Stimulated activated CD8-positive, alpha-beta memory T cell treated with anti-CD3 and anti-CD28 coated beads, Interleukin-15, amount 100 ng/mL, for 1 hour (primary cell): ENCODE measurements at regions not wholly inside any gene's neighbourhood (a gene's known extent, or its start where the extent isn't known, plus 50 kb on each side); places are given as distances from the start of the nearest gene placed in this dataset.

ENCODE experiments used
- DNase-seq: peaks from one replicate; pipeline ENCODE4 v3.0.0-alpha.2; 2020; ENCODE audit warnings: low read depth

DNA sequence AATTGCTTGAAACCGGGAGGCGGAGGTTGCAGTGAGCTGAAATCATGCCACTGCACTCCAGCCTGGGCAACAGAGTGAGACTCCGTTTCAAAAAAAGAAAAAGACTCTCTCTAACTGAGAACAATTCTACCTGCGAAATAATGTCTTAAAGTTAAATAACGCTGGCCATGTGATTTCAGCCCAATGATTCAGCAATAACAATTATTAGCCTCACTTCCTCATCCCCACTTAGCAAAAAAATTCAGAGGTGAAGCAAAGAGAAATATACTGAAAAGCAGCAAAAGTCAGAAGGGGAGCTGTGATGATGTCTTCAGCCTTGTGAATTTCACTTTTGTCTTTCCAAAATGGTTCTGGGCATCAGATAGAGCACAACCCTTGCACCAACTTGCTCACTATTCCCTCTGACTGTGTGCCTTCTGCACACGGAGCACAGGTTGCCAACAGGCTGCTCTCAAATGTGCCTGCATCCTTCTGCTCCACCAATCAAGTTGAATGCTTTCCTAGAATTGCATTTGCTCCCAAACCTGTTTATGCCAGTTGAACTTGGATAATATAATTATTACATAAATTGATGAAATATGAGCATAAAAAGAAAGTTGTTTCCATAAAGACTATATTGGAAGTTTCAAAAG is 79.8 kb upstream of the IPO9 start:
- DNase-seq: no peak

DNA sequence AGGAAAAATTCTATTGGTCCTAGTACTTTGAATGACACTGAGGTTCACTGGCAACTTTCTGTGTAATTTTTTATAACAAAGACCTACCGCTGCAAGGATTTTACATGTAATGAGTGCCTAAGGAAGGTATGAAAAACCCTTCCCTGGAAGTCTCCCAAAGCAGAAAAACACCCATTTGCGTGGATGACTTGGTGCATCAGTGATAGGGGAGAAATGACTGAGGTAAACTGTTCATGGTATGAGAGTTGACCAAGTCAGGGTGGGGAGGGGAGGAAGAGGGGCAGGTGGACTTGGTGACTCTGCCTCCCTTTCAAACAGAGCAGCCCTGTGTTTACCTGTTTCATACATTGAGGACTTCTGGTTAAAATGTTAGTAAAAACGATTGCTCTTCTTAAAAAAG is 78.8 kb upstream of the IPO9 start:
- no peak for DNase-seq

DNA sequence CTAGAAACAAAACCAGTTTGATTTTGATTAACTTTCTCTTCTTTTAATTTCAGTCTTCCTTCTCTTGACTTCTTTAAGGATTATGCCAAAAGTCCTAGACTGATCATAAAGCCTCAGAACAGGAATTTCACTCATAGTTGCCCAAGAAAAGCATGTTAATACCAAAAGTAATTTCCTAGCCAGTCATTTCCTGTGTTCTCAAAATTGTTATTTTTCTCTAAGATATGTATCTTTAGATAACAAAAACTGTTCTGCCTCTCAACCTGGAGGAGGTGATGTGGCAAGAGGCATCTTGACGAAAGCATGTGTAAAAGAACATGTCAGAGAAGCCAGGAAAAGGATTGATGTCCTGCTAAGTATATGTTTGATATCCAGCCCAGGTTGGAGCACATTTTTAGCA is 78.0 kb upstream of the IPO9 start:
- DNase-seq: no peak

DNA sequence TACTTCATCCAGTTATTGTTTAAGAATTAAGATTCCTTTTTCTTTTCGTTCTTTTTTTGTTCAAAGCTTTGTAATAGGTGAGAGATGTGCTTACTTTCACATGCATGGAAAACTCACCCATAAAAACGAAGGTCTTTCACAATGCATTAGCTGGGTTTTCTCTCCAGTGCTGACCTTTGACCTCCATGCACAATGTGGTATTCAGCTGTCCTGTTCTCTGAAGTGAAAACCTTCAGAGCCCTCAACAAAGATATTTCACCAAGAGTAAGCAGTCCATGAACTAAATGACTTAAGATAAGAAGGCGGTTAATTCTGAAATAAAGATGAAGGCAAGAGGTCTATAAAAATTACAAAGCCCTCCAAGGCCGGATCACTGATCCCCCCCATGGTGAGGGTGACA is 77.1 kb upstream of the IPO9 start:
- DNase-seq: no peak

DNA sequence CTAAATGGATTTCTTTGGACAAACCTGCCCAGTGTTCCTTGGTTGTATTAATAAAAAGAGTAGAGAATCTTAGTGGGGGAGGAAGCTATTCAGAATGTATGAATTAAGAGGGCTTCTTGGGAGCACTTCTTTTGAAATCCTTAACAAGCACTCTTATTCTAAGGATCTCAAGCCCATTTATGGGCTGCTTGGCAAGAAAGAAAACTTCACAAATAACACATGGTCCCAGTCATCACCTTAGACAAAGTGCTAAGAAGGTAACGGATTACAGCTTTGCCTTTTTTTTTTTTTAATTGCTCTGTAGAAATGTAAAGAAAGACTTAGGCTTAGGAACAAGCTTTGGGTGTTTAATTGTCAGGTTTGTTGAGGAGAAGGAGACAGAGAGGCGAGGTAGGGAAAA is 76.6 kb upstream of the IPO9 start:
- DNase-seq: no peak

DNA sequence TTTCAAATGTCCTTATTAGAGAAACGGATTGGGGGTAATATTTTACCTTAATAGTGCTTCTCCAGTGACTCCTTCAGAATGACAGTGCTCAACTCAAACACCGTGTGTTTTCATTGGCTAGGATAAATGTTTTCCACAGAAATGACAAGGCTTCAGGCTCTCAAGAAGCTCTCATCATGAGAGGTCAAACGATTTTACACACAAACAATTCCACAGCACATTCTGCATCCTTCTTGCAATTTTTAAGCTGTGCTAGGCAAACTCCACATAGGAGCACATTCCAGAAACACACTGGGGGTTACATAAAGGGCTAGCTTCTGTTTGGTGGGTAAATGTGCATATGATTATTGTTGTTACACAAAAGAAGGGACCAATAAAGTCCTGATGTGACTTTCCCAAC is 75.5 kb upstream of the IPO9 start:
- DNase-seq: no peak

DNA sequence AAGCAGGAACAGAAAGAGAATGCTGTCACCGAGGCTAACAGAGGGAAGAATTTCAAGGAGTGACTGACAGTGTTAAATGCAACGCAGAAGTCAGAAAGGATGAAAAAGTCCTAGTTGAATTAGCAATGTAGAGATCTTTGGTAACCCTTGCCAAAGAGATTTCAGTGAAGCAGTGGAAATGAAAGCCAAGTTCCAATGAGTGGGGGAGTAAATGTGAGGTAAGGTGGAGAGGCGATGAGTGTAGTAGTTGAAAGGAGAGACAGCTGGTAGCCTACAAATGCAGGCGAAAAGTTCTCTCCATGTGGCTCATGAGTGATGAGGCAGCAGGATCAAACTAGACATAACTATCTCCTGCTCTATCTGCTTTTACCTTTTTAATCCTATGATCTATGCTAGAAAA is 74.6 kb upstream of the IPO9 start:
- no peak for DNase-seq

DNA sequence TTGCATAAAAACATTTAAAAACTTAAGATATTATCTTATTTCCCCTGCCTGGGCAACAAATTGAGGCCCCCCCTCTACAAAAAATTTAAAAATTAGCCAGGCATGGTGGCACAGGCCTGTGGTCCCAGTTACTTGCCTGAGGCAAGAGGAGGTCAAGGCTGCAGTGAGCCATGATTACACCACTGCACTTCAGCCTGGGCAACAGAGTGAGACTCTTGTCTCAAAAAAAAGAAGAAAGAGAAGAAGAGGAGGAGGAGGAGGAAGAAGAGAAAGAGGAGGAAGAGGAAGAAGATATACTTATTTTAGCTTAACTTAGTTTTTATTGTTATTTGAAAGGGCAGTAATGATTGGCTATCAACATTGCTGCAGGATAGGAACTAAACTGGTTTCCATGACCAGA is 73.8 kb upstream of the IPO9 start:
- no peak for DNase-seq

DNA sequence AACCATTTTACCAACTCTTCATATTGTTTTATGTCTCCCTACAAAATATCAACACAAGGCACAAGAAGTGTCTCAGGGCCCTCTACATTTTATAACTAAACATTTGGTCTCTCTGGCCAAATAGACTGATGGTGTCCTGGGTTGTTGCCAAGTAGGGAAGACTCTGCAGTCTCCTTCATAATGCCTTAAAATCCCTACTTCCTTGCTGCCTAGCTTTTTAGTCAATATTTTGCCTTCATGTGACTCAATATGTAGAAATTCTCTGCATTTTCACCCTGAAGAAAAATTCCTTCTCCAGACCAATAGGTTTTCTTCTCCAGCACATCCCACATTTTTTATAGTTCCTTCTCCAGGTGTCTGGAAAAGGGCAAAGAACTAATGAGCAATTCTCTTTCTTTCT is 72.6 kb upstream of the IPO9 start:
- no peak for DNase-seq

DNA sequence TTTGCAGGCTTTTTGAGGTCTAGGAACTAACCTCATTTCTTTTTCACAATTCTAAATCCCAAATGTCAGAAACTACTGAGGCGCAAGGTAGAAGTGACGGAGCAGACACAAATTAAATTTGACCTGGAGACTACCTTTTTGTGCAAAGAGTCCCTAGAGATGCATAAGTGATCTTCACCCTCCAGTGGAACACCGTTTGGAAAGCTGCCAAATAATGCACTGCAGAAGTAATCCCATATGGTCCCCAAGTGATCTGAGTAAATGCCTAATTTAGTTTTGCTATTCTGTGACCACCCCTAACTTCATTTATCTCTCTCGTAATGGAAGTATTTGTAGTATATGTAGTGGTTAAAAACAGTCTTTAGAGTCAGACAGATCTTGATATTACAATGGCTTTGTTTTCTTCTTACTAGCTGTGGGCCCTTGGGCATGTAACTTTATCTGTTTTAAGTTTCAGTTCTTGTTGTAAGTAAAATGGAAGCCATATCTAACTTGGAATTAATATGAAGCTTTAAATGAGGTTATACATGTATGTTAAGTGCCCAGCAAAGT is 70.4 kb upstream of the IPO9 start:
- no peak for DNase-seq

DNA sequence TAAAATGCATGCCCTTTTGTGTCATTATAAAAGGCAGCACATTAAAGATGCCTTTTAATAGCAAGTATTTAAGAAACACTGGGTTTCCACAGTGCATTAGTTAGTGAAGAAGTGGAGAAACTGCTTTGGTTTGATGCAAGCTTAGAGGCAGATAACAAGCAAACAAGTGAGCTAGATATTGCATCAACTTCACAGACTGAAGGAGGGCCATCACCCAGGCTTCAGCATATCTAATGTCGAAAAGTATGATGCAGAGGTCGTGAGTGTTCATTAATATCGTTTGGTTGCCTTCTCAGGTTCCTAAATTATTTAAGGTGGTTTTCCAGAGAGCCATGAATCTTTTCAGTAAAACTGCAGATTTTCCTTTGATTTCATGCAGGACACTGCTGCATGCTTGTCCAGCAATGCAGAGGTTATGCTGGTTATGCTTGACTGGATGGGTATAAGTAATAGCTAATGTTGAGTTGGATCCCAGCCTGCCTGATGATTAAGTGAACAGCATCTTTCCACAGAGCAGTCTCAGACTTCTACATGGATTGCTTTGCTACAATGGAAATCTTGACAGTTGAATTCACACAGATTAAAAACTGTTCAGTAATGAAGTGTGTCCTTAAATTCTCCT is 69.7 kb upstream of the IPO9 start:
- no peak for DNase-seq

DNA sequence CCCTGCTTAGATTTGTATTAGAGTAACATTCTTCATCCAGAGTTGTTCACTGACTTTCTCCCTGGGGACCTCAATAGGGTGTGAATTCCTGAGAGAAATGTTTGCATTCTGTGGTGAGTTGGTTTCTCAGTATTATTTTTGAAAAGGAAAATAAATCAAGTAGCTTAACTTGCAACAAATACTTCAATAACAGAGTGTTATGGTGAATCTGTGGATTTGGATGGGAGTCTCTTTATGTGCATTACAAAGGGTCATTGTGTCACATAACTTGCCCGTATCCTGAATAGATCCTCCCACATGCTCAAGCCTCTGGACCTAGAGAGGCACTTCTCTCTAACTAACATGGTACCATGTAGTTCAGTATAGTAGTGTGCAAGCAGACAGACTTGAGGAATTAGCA is 68.4 kb upstream of the IPO9 start:
- no peak for DNase-seq

DNA sequence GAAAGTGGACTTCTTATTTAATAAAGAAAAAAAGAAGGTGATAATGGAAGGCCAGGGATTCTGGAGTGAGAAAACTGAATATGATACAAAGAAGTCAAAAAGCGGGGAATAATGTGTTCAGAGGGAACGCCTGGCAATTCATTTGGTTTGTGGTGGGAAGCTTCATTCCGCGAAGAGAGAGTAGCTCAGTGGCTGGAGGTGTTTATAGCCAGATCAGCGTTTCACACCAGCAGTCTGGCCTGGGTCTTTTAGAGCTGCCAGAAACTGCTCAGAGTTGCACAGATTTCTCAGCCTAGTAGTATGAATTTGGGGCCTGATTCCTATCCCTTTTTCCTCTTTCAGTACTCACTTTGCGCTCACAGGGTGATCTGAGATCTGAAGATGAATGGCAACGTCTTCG is 67.8 kb upstream of the IPO9 start:
- DNase-seq: no peak

DNA sequence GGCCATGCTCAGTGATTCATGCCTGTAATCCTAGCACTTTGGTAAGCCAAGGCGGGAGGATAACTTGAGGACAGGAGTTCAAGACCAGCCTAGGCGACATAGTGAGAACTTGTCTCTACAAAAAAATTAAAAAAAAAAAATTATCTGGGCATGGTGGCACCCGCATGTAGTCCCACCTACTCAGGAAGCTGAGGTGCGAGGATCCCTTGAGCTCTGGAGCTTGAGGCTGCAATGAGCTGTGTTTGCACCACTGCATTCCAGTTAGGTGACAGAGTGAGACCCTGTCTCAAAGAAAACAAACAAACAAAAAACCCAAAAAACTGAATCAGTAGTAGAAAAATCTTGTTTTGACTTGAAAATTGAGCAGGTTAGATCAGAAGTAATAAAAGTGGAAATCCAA is 67.1 kb upstream of the IPO9 start:
- no peak for DNase-seq

DNA sequence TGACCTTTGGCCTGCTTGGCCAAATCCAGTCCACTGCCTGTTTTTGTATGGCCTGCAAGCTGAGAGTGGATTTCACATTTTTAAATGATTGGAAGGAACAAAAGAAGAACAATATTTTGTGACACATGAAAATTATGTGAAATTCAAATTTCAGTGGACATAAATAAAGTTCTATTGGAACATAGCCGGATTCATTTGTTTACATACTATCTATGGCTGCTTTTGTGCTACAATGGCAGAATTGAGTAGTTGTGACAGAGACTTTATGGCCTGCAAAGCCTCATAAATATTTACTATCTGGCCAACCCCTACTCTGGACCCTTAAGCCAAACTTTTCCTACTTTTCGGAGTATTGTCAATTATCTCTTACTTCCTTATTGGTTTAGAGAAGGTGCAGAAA is 66.6 kb upstream of the IPO9 start:
- DNase-seq: no peak

DNA sequence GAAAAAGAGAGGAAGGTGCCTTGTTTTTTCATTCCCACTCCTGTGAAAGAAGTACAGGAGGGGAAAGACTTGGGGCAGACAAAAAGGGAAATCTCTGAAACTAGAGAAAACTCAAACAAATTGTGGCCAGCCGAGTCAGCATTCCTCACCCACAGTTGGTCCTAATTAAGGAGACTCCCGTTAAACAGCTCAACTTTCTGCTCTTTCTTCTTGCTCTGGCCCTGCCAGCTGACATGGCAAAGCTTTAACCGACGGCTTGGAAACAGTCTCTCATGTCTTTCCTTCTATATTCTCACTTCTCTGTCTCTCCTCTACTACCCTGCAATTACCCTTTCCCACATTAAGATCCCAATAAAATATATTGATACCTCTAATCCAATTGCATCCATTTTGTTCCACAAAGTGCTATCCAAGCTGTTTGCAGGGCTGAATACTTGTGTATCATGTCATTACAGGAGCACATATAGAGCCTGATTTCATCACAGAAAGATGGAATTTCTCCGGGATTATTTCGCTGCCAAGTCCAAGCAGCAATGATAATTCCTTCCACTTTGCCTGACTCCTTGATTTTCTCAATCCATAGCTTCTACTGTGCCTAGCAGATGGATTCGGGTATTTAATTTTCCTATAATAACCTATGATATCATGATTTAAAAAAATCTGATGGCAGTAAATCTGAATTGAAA is 65.4 kb upstream of the IPO9 start:
- no peak for DNase-seq

DNA sequence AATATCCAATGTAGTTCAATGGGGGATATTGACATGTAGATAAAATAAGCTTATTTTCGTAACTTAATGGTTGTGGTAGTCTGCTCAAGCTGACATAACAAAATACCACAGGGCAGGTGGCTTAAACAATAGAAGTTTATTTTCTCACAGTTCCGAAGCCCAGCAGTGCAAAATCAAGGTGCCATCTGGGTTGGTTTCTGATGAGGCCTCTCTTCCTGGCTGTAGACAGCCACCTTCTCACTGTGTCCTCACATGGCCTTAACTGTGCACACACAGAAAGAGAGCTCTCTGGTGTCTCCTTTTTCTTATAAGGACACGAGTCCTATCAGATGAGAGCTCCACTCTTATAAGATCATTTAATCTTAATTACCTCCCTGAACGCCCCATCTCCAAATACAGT is 64.8 kb upstream of the IPO9 start:
- DNase-seq: no peak

DNA sequence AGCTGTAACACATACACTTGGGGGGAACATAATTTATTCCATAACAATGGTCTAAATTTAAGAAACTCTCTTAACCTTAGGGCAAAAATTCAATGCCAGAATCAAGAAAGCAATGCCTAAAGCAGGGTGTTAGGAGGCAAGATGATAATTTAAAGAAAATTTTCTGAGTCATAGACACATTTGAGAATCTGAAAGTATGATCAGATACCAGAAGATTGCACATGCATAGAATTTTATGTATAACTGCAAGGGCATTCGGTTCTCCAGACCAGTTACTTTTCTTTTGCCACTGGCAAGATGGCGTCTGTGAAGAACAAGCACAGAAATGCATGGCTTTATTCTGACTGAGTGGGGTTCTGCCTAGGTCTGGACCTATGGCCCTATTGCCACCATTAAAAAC is 64.4 kb upstream of the IPO9 start:
- no peak for DNase-seq

DNA sequence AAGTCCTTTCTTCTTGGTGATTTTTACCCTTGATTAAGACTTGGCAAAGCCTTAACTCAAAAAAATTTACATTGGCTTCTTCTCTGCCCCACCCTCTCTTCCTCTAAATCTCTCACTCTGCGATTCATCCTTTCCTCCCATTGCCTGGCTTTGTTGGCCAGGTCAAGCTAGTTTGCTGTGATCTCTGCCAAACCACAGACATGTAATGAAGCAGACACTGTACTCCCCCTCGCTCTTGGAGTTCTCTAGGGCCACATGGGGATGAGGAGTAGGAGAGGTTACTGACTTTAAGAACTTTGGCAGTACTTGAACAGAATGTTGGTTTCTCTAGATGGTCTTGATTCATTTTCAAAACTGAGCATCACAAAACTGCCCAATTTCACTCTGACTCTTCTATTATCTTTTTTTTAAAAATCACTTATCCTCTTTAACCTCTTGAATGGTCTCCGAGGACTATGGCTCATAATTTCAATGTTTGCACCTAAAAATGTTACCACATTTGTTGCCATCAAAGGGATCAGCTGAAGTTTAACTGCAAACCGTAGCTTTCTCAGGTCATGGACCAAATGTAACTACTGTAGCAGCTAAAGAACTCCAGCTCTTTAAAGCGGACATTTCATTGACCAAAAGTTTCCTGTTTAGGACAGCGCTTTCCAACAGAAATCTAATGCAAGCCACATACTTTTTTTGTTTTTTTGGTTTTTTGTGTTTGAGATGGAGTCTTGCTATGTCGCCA is 62.7 kb upstream of the IPO9 start:
- DNase-seq: no peak

DNA sequence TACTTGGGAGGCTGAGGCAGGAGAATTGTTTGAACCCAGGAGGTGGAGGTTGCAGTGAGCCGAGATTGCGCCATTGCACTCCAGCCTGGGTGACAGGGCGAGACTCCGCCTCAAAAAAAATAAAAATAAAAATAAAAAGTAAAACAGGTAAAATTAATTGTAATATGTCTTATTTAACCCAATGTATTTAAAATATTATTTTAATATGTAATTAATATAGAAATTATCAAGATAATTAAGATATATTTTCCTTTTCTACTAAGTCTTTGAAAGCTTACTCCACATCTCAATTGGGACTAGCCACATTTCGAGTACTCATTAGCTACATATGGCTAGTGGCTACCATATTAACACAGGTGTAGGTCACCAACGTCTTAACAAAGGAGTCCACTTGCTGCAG is 61.6 kb upstream of the IPO9 start:
- DNase-seq: no peak

DNA sequence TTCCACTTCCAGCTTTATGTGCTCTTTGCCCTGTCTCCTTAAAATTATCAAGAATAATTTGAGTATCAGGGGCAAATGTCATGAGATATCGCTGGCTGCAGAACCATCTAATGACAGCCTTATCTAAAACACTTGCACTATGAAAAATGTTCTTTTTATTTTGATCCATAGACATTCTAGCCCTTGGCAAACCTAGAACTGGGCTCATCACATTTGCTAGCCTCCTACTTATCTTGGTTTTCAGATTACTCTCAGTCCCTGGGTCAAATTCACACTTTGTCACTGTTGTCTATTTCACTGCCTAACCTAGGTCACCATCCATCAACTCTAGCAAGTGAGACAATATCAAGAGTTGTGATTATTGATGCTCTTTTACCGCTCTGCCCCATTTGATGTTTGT is 59.9 kb upstream of the IPO9 start:
- DNase-seq: no peak

DNA sequence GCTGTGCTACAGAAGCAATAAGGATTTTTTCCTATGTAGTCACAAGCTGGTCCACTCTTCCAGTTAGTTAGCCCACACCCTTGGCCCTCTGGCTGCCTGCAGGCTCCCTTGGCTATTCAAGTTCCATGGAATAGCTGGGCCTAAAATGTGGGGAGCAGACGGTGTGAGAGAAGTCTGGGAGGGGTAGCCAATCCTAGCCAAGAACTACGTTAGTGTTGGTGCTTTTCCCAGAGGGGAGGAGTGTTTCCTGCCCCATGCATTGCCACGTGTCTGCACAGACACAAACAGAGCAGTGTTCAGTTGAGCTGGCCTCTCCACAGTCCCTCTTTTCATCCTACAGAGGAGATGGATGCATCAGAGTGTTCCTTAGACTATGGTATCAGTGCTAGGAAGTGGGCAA is 59.0 kb upstream of the IPO9 start:
- no peak for DNase-seq

DNA sequence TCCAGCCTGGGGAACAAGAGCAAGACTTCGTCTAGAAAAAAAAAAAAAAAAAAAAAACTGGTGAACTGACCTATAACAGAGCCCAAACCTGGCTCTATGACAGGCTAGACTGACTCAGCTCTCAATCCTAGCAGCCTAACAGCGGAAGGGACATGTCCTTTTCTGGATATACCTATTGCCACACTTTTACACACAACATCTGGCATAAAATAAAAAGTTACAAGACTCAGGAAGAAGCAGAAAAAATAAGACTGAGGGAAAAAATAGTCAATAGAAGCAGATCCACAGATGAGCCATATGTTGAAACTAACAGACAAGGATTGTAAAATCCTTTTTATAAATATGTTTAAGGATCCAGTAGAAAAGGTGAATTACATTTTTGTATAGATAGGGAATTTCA is 57.5 kb upstream of the IPO9 start:
- DNase-seq: no peak
